Activated T-cell treated with anti-CD3 and anti-CD28 coated beads, Interleukin-2, amount 50 U/mL, for 48 hours (primary cell): ENCODE measurements at regions not wholly inside any gene's neighbourhood (a gene's known extent, or its start where the extent isn't known, plus 50 kb on each side); places are given as distances from the start of the nearest gene placed in this dataset.

Experiments
- DNase-seq, 2 experiments: peaks; one replicate each; pipeline ENCODE4 v3.0.0-alpha.2; 2020

DNA sequence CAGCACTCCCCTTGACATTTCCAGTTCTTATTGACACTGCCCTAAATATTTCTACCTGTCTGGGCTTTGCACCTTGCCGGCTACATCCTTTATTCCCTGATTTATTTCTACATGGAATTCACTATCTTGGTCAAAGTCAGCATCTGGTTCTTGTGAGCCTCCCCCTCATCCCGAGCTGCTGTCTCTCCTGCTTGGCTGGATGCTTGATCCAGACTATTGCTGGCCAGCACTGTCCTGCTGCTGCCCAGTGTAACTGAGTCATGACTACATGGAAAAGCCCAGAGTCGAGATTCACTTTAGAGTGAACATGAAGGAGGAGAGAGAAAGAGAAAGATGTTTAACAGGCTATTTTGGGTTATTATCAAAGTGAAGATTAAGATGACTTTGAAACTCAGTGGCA lies 142.2 kb downstream of the OPN5 start:
- no peak for DNase-seq

DNA sequence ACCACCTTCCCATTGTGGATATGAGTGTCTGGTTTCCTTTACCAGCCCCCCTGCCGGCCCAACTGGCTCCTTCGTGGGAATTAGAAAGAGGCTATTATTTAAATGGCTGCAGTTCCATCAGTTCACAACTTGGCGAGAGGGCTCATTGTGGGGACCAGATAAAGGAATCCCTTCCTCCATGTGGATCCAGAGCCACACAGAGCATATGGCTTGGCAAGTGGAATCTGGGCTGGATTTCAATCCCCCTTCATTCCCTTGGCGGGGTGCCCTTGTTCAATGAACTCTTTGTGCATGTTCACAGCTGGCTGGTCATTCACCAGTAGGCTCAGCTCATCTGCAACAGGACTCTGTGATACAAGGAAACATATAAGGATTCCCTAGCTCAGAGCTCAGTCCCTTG lies 140.6 kb downstream of the OPN5 start:
- DNase-seq = no peak

DNA sequence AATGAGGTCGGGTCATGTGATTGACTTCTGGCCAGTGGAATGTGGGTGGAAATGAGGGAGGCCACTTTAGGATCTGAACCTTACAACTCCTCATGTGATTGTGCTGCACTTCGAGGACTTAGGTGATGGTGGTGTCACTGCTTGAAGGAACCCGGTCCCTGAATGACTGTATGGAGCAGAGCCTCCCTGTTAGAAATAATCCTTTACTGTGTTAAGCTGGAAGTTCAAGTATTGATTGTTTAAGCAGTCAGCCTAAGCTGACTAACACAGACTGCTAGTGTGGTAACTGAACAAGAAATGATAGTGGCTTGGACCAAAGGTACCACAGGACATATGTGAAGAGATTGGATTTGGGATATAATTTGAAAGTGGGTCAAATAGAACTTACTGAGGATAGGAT lies 138.0 kb downstream of the OPN5 start:
- no peak for DNase-seq

DNA sequence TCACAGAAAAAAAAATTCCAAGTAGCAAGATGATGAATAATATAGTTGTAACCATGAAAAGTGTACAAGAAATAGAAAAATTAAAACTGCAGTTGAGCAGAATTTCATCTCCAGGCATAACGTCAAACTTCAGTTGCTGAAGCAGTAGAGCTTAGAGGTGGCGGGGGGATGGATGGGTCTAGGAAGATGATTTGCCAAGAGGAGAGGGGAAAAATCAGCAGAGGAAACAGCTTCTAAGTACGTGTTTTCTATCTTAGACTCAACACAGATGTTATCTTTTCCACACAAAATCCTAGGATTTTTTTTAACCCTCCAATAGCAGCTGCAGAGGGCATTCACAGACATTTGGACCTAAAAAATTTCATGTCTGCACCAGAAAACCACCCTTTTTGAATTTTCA lies 136.0 kb downstream of the OPN5 start:
- no peak for DNase-seq

DNA sequence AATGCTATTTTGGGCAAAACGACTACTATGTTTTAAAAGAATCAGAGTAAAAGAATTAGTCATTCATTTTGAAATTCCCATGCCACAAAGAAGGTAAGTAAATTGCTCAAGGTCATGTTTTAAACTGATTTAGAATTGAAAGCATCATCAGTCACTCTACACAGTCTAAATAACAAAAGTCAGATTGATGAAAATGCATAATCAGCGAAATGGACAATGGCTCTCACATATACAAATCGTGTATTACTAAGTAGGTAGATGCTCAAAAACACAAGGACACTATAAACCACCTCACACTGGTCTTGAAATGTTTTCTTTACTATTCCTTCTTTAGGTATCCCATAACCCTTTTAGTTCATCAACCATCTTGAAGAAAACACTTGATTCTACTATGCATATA lies 135.4 kb downstream of the OPN5 start:
- no peak for DNase-seq

DNA sequence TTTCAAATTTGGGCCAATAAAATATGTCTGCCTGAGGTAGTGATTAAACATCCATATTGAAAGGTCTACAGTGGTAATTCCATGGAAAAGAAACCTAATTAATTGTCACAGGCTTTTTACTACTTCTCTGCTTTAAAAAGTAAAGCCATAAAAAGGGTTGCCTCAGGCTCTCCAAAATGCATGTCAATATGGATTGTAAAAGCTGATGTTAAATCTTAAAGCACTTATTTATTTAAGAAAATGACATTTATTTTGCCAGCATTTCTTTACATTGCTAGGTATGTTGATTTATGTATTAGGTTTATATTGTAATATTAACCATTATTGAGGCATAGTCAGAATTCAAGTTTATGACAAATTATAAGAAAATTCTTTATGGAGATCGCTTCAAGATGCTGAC lies 133.2 kb downstream of the OPN5 start:
- DNase-seq = no peak

DNA sequence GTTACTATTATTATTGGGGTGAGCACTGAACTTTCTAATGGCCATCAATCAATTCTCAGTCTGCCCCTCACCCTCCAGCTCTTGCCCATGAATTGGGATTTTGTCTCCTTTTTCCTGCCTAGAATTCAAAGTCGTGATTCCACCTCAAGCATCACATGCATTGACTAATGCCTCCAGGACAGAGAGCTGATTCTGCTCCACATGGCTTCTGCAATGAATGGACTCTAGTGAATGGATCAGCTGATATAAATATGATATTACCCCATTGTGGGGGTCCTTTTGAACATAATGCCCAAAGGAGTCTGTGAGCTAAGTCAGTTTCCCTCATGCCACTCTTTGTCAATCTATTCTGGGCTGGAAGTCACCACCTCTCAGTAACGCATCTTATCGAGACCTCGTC lies 126.4 kb downstream of the OPN5 start:
- no peak for DNase-seq

DNA sequence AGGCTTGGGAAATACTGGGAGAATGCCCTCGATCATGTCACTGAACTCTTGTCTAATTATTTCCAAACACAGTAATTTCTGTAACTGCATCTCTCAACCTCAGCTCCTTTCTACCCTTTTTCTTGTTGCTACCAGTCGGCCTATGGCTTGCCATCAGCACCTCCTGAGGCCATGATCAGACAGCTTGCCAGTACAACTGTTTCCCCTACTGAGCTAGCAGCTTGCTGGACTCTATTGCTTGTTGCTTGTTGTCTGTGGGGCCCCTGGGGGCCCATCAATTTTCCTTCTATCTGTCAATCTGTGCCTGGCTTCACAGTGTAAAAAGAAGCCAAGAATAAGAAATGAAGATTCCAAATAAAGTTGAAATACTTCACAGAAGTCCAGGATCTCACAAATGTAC lies 123.9 kb downstream of the OPN5 start:
- no peak for DNase-seq

DNA sequence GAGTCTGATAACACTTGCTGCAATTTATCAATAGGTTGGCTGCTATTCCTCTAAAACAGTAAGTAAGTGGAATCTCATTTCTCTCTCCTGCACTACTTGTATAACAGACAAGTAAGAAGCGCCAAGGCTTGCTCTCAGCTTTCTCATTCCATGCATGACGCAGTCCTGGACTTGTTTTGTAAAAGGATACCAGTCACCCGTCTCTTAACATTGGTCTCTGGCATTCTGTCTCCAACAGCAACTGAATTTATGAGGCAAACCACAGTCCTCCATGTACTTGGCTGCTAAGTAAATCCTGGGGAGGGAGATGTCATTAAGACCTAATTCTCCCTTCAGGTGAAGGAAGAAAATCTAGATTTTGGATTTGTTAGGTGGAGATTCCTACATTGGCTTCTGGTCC lies 115.4 kb downstream of the OPN5 start:
- no peak for DNase-seq

DNA sequence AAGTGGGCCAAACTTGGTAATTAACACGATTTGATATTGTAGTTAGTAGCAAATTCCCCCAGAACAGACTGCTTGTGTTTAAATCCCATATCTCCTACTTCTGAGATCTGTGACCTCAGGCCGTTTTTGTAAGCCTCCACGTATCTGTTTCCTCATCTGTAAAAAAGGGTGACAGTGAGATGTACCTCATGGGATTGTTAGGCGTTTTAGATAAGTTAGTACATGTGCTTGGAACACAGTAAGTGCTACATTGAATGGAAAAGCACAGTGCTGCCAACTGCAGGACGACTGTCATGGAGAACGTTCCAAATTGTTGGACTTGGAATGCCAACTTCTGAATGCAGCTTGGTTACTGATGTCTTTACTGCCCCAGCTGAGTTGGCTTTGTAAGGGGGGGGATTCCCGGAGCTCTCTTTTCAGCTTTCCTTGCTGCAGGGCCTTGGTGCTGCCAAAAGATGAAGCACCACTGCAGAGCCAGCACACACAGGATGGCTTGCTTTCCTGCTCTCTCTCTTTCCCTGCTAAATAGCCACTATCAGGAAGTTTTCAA lies 108.6 kb downstream of the OPN5 start:
- DNase-seq = no peak

DNA sequence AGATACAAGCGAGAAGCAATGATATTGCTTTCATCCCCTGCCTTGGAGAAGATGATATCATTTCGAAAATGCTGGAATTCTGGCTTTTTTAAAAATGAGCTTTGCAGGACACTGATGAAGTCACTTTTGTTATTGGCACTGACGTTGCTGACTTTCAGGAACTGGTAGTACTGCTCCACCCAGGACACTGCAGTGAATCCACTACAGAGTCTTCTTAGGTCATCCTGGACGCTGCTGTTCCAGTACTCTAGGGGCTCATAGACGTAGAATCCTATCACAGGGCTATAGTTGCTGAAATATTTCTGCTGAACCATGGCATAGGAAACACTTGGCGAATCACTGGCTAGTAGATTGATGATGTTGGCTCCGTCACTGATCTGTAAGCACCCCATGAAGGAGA lies 97.2 kb downstream of the OPN5 start:
- no peak for DNase-seq
